HCT116 (cell line): ENCODE measurements at regions not wholly inside any gene's neighbourhood (a gene's known extent, or its start where the extent isn't known, plus 50 kb on each side); places are given as distances from the start of the nearest gene placed in this dataset.
"Not testable (repeated sequence)": the region's sequence is repeated elsewhere in the genome, so short reads cannot be mapped to it uniquely, and the experiment has no call there.

Experiments
- CTCF ChIP-seq, 3 experiments: fragments of 200-600 bp in 1 of 3; sonication (generic) in 1 of 3; IDR thresholded peaks in 2 of 3; conservative IDR thresholded peaks in 1 of 3; 2 replicates each; pipeline ENCODE4 v1.5.1; 2012 to 2017; ENCODE audit warnings: low read depth in 2 of 3, low read length in 2 of 3, antibody characterized with exemption in 1 of 3, borderline replicate concordance in 1 of 3, control low read depth in 1 of 3, mild to moderate bottlenecking in 1 of 3, mixed read lengths in 1 of 3, mixed run types in 1 of 3, moderate library complexity in 1 of 3; ENCODE audit not compliant: insufficient read depth in 1 of 3
- EGR1 ChIP-seq: IDR thresholded peaks from 2 replicates; pipeline ENCODE4 v1.6.1; 2012; ENCODE audit warnings: low read depth
- SIN3A ChIP-seq: IDR thresholded peaks from 2 replicates; pipeline ENCODE4 v1.6.1; 2012; ENCODE audit warnings: low read depth

- TF ChIP-seq SIN3A; CTCF (IDR thresholded peaks at IDR 0.05 in 2 of 3, conservative IDR thresholded peaks at IDR 0.05 in 1 of 3; ENCODE audit: borderline replicate concordance in 1 of 3, insufficient read depth in 1 of 3, low read depth in 2 of 3, low read length in 2 of 3); EGR1: not testable (repeated sequence)
Observed at GRCh38 chr20:39725513-39725912, 763.4 kb downstream of the DHX35 start.
